CMK (cell line): ENCODE measurements at regions not wholly inside any gene's neighbourhood (a gene's known extent, or its start where the extent isn't known, plus 50 kb on each side); places are given as distances from the start of the nearest gene placed in this dataset.

Experiments used
- DNase-seq: peaks from one replicate; pipeline ENCODE4 v3.0.0-alpha.2; 2010; ENCODE audit warnings: low read depth

DNA sequence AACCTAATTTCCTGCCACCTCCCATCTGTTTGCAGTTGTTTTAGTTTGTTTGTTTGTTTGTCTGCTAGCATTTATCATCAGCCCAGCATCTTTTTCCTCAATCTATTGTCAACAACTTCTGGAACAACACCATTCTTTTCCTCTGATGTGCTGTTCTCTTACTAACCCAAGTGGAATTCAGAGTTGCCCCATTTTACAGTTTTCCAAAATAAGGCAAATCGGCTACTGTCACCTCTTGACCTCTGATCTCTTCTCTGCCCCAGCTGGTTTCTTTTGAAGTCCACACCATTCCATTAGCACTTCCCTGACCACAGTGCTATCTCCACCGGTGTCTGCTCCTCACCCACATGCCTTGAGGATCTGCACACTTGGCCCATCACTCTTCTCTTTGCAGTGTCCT is 102.4 kb downstream of the EFNB2 start:
- DNase-seq = no peak

GRCh38 chr13:106432636-106433035 is 102.8 kb downstream of the EFNB2 start:
- DNase-seq = no peak

DNA sequence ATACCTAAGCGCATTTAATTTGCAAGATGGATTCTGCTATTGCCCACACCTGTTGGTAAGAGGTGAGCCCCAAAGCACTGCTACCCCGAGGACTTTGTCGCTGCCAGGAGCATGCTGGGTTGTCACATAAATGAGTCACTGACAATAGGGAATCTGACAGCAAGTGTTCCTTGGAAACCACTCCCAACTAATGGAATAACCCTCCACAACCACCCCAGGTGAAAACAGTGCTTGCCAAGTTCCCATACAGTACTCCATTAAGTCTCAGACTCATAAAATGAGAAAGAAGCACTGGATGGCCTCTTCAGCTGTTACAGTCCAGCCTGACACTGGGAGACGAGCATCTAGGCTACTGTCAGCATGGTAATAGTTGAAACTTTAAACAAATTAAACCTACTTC is 108.6 kb downstream of the EFNB2 start:
- no peak for DNase-seq

GRCh38 chr13:106425661-106426060 is 109.8 kb downstream of the EFNB2 start:
- no peak for DNase-seq

DNA sequence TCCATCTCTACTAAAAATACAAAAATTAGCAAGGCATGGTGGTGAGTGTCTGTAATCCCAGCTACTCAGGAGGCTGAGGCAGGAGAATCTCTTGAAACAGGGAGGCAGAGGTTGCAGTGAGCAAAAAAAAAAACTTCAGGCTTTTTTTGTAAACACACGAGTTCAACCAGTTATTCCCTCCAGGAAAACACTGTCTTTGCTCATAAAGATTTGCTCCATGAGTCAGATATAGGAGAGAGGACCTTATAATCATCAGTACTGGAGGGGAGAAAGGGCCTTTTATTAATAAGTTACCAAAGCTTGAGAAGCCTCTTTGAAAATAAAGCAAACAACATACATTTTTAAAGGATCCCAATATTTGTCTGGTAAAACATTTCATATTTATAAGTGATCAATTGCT is 110.7 kb downstream of the EFNB2 start:
- no peak for DNase-seq

DNA sequence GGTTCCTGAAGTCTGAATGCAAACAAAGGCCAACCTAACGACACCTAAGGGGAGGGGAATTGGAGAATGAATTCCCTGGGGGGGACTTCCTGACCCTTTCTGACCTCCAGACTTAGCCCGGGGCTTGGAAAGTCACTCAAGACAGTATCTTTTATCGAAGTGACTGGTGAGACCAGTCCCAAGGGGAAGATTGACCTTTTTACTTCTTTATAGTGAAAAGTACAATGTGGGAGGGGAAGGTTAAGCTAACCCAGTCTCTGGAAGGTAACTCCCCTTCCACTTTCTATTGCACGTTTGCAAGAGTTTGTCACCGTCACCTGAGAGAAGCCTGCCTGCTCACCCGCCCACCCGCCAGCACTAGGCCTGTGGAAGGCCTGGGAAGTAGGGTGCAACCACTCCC is 111.9 kb downstream of the EFNB2 start:
- DNase-seq = no peak

DNA sequence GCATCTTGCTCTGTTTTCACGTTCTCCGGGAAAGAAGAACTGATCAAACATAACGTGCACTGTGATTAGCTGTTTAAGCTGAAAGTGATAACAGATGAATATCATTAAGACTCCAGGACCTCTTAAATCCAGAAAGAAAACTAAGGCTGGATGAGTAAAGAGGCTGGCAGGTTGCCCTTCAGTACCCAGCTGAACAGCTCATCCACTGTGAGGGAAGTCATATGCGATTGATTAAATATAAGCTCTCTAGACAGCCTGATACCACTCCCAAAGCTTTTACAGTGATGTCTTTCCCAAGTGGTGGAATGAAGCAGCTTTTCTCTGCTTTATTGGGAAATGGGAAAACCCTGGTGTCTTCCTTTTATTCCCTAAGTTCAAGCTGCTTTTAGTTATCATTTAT is 116.9 kb downstream of the EFNB2 start:
- no peak for DNase-seq

DNA sequence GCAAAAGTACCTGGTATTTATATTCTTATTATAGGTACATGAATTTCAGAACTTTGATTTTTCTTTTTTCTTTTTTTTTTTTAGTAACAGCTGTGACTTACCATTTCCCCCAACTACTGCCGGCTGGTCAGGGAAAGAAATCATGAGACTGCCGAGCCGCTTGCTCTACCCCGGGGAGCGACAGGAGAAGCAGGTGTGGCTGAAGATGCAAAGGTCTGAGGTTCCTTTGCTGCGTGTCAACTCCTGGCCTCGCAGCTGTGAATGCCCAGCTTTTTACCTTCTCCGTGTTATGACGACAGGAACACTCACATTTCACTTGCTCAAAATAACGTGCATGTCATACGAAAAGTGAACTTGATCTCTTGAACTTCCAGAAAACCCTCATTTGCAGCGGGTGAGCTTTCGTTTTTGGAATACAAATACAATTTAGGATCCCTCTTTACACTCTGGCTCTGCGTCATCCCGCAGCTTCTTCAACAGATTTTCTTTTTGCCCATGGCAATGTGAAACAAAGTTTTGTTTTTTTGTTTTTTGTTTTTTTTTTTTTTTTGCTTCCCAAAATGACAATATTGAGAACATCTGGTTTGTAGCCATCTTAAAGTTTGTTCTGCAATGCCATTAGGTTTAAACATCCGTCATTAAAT is 117.9 kb downstream of the EFNB2 start:
- no peak for DNase-seq

GRCh38 chr13:106416645-106417044 is 118.8 kb downstream of the EFNB2 start:
- DNase-seq = no peak

- DNase-seq = no peak
Observed at GRCh38 chr13:106415971-106416370, 119.5 kb downstream of the EFNB2 start.

DNA sequence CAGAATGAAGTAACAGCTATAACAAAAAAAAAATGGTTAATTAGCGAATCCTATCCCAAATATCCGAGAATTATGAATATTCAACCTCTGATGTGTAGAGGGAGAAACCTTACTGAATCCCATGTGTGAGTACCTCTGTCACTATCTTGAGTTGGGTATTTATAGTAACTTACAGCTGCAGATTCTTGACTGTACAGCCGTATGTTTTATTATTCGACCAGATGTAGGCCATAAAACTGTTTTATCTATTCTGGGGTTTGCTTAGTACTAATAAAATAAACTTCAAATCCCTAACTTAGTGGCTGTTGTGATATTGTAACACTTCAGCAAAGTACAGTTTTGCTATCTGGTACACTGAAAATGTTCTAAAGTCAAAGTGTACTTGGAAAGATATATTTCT is 120.0 kb downstream of the EFNB2 start:
- no peak for DNase-seq

DNA sequence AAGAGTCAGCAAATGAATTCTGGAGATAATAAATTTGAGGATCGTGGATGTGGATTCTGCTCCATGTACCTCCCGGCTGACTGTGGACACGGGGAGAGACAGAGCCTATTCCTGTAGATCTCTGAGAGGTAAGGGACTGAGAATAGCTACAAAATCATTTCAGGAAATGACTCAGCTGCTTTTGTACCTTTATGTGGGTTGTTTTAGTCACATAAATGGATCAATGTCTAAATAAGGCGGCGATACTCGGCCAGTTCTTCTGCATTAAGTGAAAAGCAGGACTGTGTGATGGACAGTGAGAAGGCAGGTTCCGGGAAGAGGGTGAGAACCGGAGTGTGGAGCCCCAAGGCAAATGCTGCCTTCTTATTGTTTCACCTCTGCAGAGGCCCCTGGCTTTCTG is 128.1 kb downstream of the EFNB2 start:
- no peak for DNase-seq

DNA sequence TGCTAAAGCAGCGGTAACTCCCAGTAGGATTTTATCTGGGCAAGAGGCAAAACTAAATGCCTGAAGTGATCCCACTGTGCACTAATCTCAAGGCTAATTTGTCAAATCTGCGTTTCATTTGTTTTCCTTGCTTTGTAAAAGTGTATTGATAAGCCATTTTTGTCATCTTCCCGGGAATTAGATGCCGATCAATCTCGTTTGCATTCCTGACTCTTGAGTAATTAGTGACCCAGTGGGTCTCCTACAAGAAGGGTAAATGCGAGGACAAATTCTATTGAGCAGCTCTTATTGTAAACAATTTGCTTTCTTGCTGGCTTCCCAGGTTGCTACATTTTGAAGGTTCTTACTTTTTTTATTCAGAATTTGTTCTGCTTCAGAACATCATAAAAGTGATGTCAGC is 129.7 kb downstream of the EFNB2 start:
- DNase-seq = no peak

GRCh38 chr13:106403280-106403679 is 132.2 kb downstream of the EFNB2 start:
- no peak for DNase-seq

GRCh38 chr13:106402866-106403265 is 132.6 kb downstream of the EFNB2 start:
- no peak for DNase-seq

DNA sequence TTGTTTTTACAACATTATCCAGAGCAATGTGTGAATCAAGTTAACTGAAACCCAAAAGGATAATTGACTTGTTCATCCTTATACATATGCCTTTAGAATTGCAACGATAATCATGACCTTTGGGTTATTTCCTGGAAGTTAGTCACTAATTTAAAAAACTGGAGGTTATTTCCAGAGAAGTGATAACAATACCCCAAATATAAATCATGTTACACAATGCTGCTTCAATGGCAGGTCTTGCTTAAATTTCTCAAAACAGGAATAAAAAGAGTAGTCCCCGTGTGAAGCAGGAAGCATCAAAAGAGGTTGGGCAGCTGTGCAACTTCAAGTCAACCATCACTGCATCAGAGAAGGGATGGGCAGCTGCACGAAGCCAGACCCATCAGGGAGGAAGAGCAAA is 134.4 kb downstream of the EFNB2 start:
- DNase-seq = no peak

DNA sequence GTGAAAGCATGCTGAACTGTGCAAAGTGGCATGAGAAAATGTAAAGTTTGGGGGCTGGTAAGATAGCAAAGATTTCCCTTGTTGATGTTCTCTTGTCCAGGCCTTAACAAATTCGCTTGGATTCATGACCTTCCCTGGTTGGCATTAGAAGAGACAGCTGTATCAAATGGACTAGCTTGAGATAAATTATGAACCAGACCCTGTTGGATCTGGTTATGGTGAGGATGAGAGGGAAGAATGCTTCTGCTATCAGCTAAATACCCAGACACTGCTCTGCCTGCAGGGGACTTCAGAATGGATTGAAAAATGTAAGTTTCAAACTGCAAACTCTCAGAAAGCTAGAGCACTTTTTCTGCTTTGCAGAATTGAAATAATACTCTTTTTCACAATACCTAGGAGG is 135.2 kb downstream of the EFNB2 start:
- DNase-seq = no peak

DNA sequence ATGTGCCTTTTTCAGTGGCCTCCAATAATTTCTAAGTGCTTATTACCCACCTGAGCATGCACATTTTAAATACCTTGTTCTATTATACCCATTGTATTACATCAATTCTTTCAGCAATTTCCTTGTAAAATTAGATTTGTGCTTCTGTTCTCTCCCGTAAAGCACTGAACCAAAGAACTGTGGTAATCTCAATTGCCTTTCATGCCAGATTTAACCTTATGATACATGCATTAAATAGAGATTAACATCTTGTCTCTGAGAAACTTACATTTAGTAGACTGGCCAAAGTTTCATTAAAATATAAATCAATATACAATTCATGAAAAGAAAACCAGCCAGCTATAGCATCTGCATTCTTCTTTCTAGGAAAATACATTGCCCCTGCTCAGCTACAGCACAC is 137.2 kb downstream of the EFNB2 start:
- no peak for DNase-seq

DNA sequence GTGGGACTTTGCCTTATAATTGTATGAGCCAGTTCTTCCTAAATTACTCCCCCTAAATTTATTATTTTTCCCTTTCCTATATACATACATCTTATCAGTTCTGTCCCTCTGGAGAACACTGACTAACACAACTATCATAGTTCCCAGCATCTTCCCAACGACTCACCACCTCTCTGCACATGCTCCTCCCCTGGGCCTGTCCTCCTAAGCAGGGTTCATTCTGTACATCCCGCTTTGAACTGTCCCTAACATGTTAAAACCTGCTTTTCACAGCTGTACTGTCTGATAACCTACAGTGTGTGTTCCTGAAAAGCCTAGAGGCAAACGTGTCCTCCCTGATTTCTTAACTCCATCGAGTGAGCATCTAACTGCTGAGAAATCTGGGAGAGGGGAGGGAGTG is 141.7 kb downstream of the EFNB2 start:
- DNase-seq = no peak

DNA sequence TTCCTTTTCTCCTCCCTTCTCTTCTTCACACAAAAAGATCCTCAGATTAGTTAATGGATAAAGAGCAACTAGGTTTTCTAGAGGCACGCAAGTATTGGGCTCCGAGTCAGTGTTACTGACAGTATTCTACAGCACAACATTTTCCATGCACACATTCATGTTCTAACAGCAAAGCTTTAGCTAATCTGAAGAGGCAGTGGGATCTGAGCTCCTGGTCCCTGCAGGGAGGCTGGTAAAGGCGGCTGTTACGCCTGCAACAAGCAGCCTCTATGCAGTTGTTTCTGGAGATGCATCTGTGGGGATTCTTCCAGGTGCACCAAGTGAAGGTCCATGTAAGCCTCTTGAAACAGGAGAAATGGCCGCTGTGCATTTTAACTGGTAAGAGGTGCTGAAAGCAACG is 143.8 kb downstream of the EFNB2 start:
- no peak for DNase-seq

DNA sequence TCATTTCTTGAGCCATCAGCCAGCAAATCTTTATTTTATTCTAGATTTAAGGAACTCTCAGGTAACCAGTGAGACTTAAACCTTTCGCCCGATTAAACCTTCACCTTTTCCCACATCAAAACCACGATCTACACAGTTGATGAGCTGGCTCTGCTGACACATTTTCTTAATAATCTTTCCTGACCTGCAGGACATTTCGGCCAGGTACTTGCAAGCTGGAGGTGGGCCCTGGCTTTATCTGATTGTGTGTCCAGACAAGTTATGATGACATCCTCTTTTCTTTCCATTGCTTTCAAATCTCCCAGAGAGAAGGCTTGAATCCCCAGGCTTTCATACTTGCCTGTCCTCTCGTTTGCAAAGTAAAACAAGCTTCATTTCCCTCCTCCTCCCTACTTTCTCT is 144.2 kb downstream of the EFNB2 start:
- DNase-seq = no peak

DNA sequence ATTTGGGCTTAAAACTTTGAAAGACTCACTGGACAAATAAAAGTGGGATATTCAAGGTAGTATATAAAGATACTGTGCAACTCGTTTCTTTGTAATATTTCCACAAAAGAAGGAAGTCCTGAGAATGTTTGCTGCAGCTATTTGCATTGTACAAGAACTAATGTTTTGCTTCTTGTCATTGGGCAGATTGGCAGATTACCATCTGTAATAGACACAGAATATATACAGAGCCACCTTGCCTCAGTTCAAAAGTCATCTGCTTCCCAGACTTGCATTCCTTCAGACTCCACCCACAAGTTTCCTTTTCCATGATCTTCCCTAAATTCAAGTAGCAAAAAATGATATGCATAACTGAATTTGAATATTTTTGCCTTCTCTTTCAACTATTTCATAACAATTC is 145.1 kb downstream of the EFNB2 start:
- no peak for DNase-seq

DNA sequence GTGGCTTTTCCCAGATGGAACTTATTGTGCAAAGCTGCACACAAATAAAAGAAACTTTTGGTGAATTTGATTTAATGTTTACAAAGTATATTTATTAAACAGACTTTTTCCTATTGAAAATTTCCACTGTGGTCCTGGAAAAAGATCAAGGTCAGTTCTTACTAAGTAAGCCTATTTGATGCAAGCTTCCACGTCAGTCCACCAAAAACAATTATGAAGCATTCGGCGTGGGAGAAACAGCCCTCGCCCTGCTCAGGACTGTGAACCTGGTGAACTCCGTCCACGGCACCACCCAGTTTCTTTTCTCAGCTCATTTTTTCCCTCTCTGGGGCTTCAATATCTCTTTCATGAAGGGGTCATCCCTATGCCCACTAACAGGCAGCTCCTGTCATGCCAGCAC is 149.8 kb downstream of the EFNB2 start:
- DNase-seq = no peak

- no peak for DNase-seq
Observed at GRCh38 chr13:106384516-106384915, 150.9 kb downstream of the EFNB2 start.

DNA sequence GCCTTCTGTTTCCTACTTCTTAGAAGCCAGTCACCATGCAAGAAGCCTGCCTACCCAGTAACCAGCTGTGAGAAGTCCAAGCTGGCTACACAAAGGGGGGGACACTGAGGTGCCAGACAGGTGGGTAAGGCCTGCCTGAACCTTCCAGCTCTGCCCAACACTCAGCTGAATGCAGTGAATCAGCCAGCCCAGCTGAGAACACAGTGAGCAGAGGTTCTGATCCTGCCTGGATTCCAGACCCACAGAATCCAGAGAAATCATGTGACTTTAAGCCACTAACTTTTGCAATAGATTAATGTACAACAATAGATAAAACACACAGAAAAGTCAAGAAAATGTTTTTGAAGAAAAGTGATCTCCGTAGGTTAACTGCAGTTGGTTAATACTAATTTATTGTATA is 151.7 kb downstream of the EFNB2 start:
- no peak for DNase-seq
